CD8-positive, alpha-beta memory T cell (primary cell): ENCODE measurements at regions not wholly inside any gene's neighbourhood (a gene's known extent, or its start where the extent isn't known, plus 50 kb on each side); places are given as distances from the start of the nearest gene placed in this dataset.

ENCODE experiments used
- CTCF ChIA-PET: fragments of 350-600 bp; sonication (Branson Sonifier 250); formaldehyde crosslinking; loops from one replicate; lab custom pipeline; 2021; ENCODE audit warnings: antibody characterized with exemption; lab: Charles Lee
- POLR2A ChIA-PET: fragments of 350-600 bp; sonication (Branson Sonifier 250); formaldehyde crosslinking; loops from one replicate; lab custom pipeline; 2021; ENCODE audit warnings: antibody characterized with exemption; lab: Charles Lee
- DNase-seq, 5 donors: peaks; one replicate each; pipeline versions ENCODE4 v3.0.0 to v3.0.0-alpha.2; 2020 to 2022; ENCODE audit warnings: mixed read lengths in 1 of 5
- H3K27ac ChIP-seq: one replicate; pipeline ENCODE4 v1.7.0; 2013; ENCODE audit warnings: low read depth, mild to moderate bottlenecking, low read length, moderate library complexity
- H3K27me3 ChIP-seq: 2 replicates; pipeline ENCODE4 v1.7.0; 2013; ENCODE audit warnings: low read length, mild to moderate bottlenecking; ENCODE audit not compliant: insufficient read depth, poor library complexity, severe bottlenecking
- H3K36me3 ChIP-seq: 2 replicates; pipeline ENCODE4 v1.7.0; 2013; ENCODE audit warnings: mild to moderate bottlenecking, low read length, moderate library complexity; ENCODE audit not compliant: insufficient read depth
- H3K4me1 ChIP-seq: 2 replicates; pipeline ENCODE4 v1.7.0; 2013; ENCODE audit warnings: mild to moderate bottlenecking, low read length, moderate library complexity; ENCODE audit not compliant: insufficient read depth
- H3K4me3 ChIP-seq: 2 replicates; pipeline ENCODE4 v1.7.0; 2013; ENCODE audit warnings: mild to moderate bottlenecking, low read length
- H3K9me3 ChIP-seq: 2 replicates; pipeline ENCODE4 v1.7.0; 2013; ENCODE audit warnings: mild to moderate bottlenecking, low read length
- H3K27ac Mint-ChIP-seq, 8 donors: one replicate each; pipeline ENCODE4 v1.8.0; 2020 to 2021; ENCODE audit warnings: mixed read lengths in 8 of 8, mild to moderate bottlenecking in 6 of 8, inconsistent platforms in 3 of 8, moderate library complexity in 3 of 8
- H3K27me3 Mint-ChIP-seq, 2 donors: one replicate each; pipeline ENCODE4 v1.8.0; 2020 to 2021; ENCODE audit warnings: mixed read lengths in 2 of 2, mild to moderate bottlenecking in 1 of 2, moderate library complexity in 1 of 2
- H3K36me3 Mint-ChIP-seq, 3 donors: one replicate each; pipeline ENCODE4 v1.8.0; 2020 to 2021; ENCODE audit warnings: mixed read lengths in 3 of 3, inconsistent platforms in 1 of 3, mild to moderate bottlenecking in 1 of 3
- H3K4me1 Mint-ChIP-seq, 3 donors: one replicate each; pipeline ENCODE4 v1.8.0; 2020 to 2021; ENCODE audit warnings: mixed read lengths in 3 of 3, inconsistent platforms in 1 of 3, mild to moderate bottlenecking in 1 of 3
- H3K4me3 Mint-ChIP-seq, 7 donors: one replicate each; pipeline ENCODE4 v1.8.0; 2020 to 2021; ENCODE audit warnings: mixed read lengths in 7 of 7, mild to moderate bottlenecking in 6 of 7, moderate library complexity in 4 of 7, inconsistent platforms in 2 of 7
- H3K9me3 Mint-ChIP-seq, 5 donors: one replicate each; pipeline ENCODE4 v1.8.0; 2020 to 2022; ENCODE audit warnings: mixed read lengths in 5 of 5, mild to moderate bottlenecking in 3 of 5, moderate library complexity in 2 of 5, inconsistent platforms in 1 of 5

DNA sequence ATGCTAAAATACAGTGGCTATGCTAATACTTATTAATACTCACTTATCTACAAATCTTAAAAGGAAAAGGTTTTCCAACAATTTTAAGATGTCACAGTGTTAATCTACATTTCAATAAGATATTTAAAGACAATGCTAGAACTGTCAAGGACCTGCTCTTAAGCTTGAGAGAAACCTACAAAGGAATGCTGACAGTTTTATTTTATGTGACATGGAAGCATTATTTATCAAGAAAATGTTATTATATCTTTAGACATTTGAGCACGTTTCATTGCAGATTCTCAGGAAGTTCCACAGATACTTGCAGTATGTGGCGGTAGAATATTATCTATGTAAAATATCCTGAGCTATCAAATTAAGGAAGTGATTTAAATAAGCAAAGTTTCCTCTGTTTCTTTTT, 1255.7 kb upstream of the ZEB2 start:
- Histone ChIP-seq H3K27me3 (no peaks in the 10 kb centered on the region), H3K36me3 (no peaks in the 10 kb centered on the region), H3K4me1 (no peaks in the 10 kb centered on the region), H3K9me3 (no peaks in the 10 kb centered on the region), H3K4me3 (no peak overlapping the region), H3K27ac (no peak overlapping the region)
- H3K9me3 Mint-ChIP-seq, result peaks cover 0 to 2% (median 0%) of the 10 kb centered on the region in 5 donors
- no peak overlapping the region for H3K27ac Mint-ChIP-seq
- DNase-seq, result no peak
- H3K4me3 Mint-ChIP-seq, result no peak overlapping the region
- no peaks in the 10 kb centered on the region for H3K27me3 Mint-ChIP-seq
- POLR2A ChIA-PET, result no interaction called here
- CTCF ChIA-PET, result no interaction called here
- no peaks in the 10 kb centered on the region for H3K36me3 Mint-ChIP-seq
- no peaks in the 10 kb centered on the region for H3K4me1 Mint-ChIP-seq

DNA sequence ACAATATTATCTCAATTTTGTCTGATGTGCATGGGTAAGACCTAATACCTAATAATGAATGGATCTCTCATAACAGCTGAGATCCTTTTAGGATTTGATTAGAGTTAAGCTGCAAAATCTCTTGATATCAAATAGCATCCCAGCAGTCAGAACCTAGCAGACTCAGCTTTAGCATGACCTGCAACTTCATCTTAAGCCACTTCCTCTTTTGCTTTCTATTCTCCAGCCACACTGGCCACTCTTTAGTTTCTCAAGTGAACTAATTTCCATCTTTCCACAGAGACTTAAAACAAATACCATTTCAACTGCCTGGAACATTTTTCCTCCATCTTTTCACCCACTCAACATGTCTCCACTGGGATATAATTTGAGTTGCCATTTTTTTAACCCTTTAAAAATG, 1251.6 kb upstream of the ZEB2 start:
- no peaks in the 10 kb centered on the region for H3K36me3 Mint-ChIP-seq
- Histone ChIP-seq H3K27ac (no peak overlapping the region), H3K4me1 (no peaks in the 10 kb centered on the region), H3K36me3 (no peaks in the 10 kb centered on the region), H3K9me3 (no peaks in the 10 kb centered on the region), H3K27me3 (no peaks in the 10 kb centered on the region), H3K4me3 (no peak overlapping the region)
- no peak overlapping the region for H3K4me3 Mint-ChIP-seq
- H3K4me1 Mint-ChIP-seq, result no peaks in the 10 kb centered on the region
- POLR2A ChIA-PET, result no interaction called here
- no peak for DNase-seq
- CTCF ChIA-PET, result no interaction called here
- H3K27me3 Mint-ChIP-seq, result no peaks in the 10 kb centered on the region
- H3K27ac Mint-ChIP-seq, result no peak overlapping the region
- H3K9me3 Mint-ChIP-seq, result peaks cover 0 to 2% (median 0%) of the 10 kb centered on the region in 5 donors

DNA sequence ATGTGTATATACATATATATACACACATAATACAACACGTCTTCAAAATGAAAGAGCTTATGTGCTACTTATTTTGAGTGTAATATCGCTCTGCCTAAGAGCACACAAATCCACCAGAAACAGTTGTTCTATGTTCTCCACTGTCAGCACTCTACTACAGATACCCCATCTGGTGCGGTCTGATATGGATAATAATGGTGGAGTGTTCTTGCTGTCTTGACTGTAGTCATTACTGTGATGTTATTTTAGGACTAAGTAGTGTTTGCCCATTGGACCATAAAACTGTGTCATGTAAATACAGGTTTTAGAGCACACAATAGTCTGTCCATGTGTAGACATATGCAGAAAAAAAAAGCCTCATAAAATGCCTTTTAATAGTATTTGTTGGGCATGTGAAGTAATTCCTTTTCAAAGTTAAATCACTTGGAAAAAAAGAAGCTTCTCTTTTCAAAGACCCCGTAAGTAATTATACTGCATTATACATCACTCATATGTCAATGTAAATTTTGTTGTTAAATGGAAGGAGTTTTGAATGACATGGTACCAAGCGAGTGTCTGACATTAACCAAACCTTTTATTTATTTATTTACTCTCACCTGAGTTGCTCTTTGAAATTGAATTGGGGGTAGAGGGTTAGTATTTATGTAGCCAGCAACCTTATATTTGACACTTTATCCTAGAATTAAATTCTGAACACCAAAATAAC, 1249.2 kb upstream of the ZEB2 start:
- no peak for DNase-seq
- H3K4me1 ChIP-seq, result no peaks in the 10 kb centered on the region
- no peaks in the 10 kb centered on the region for H3K4me1 Mint-ChIP-seq
- no peak overlapping the region for H3K4me3 ChIP-seq
- no peaks in the 10 kb centered on the region for H3K36me3 Mint-ChIP-seq
- H3K27ac Mint-ChIP-seq, result no peak overlapping the region
- H3K27ac ChIP-seq, result no peak overlapping the region
- peaks cover 0 to 2% (median 0%) of the 10 kb centered on the region in 5 donors for H3K9me3 Mint-ChIP-seq
- H3K27me3 ChIP-seq, result no peaks in the 10 kb centered on the region
- ChIA-PET POLR2A (no interaction called here), CTCF (no interaction called here)
- H3K36me3 ChIP-seq, result no peaks in the 10 kb centered on the region
- H3K4me3 Mint-ChIP-seq, result no peak overlapping the region
- no peaks in the 10 kb centered on the region for H3K27me3 Mint-ChIP-seq
- no peaks in the 10 kb centered on the region for H3K9me3 ChIP-seq

DNA sequence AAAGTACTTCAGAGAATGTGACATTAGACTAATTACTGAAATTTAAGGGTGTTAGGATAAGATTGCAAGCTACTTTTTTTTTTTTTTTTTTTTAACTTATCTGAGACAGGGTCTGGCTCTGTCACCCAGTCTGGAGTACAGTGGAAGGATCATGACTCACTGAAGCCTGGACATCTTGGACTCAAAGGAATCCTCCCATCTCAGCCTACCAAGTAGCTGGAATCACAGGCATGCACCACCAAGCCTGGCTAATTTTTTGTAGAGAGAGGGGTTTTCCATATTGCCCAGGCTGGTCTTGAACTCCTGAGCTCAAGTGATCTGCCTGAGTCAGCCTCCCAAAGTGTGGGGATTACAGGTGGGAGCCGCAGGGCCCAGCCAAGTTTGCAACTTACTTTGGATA, 1246.0 kb upstream of the ZEB2 start:
- Mint-ChIP-seq H3K9me3 (peaks cover 0 to 2% (median 0%) of the 10 kb centered on the region in 5 donors), H3K36me3 (no peaks in the 10 kb centered on the region), H3K27ac (no peak overlapping the region), H3K4me1 (no peaks in the 10 kb centered on the region), H3K4me3 (no peak overlapping the region), H3K27me3 (no peaks in the 10 kb centered on the region)
- ChIA-PET CTCF (no interaction called here), POLR2A (no interaction called here)
- Histone ChIP-seq H3K9me3 (no peaks in the 10 kb centered on the region), H3K27ac (no peak overlapping the region), H3K36me3 (no peaks in the 10 kb centered on the region), H3K4me1 (no peaks in the 10 kb centered on the region), H3K27me3 (no peaks in the 10 kb centered on the region), H3K4me3 (no peak overlapping the region)
- no peak for DNase-seq

DNA sequence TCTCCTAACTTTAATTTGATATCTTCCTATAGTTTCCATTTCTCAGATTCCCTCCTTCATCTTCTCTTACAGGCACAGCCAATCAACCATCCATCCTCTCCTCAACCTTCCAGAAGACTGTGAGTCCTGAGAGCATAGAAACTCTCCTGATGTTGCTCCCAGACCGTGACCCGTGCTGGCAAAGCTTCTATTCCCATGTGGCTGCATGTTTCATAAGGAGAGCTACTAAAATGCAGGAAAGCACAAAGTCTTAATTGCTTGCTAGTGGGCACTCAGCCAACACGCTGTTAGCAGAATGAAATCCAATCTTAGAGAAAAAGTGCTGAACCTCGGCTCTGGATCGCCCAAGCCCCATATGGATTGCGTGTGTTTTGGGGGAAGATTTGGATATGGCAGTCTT, 1244.7 kb upstream of the ZEB2 start:
- Mint-ChIP-seq H3K27me3 (no peaks in the 10 kb centered on the region), H3K9me3 (peaks cover 0 to 2% (median 0%) of the 10 kb centered on the region in 5 donors), H3K4me3 (no peak overlapping the region), H3K27ac (no peak overlapping the region), H3K36me3 (no peaks in the 10 kb centered on the region), H3K4me1 (no peaks in the 10 kb centered on the region)
- ChIA-PET POLR2A (no interaction called here), CTCF (no interaction called here)
- no peaks in the 10 kb centered on the region for H3K9me3 ChIP-seq
- no peak overlapping the region for H3K27ac ChIP-seq
- no peak overlapping the region for H3K4me3 ChIP-seq
- no peak for DNase-seq
- H3K27me3 ChIP-seq, result no peaks in the 10 kb centered on the region
- H3K36me3 ChIP-seq, result no peaks in the 10 kb centered on the region
- no peaks in the 10 kb centered on the region for H3K4me1 ChIP-seq

DNA sequence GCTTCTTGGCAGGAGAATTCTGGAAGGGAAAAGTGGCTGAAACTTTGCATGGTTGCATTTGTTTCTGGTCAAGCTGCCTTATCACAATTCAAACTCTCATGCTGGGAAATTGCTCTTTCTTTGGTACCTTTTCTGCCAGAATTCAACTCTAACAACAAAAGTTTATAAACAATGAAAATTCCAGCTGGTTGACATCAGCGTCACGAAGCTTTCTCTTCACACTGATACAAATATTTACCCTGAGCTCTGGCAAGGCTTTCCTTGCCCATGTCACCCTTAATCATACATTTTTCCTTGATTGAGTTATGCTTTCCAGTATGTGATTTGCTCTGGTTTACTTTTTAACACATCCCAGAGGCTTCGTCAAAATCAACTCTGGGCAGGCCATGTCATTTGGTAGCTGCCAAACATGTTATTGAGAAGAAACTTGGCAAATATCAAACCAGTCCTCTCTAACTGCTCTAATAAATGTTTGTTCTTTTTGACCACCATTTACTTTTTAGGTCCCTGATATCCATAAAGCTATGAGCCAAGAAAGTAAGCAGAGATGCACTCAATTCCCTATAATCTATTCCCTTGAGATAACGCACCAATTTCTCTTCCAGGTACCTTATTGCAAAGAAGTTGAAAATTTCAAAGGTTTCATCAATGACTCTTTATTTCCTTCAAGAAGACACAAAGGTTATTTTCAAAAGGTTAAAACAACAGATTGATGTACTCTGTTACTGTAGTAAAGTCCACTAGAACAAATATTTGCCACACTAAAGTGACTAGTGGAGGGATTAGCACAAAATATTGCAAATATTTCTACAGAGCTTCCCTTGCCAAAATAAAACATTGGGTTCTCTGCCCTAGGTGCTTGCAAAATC, 1241.1 kb upstream of the ZEB2 start:
- H3K27me3 Mint-ChIP-seq, result no peaks in the 10 kb centered on the region
- Histone ChIP-seq H3K27ac (no peak overlapping the region), H3K4me1 (no peaks in the 10 kb centered on the region), H3K9me3 (no peaks in the 10 kb centered on the region), H3K4me3 (no peak overlapping the region), H3K27me3 (no peaks in the 10 kb centered on the region), H3K36me3 (no peaks in the 10 kb centered on the region)
- DNase-seq, result no peak
- ChIA-PET POLR2A (no interaction called here), CTCF (no interaction called here)
- H3K4me3 Mint-ChIP-seq, result no peak overlapping the region
- H3K36me3 Mint-ChIP-seq, result no peaks in the 10 kb centered on the region
- no peaks in the 10 kb centered on the region for H3K4me1 Mint-ChIP-seq
- peaks cover 0 to 2% (median 0%) of the 10 kb centered on the region in 5 donors for H3K9me3 Mint-ChIP-seq
- H3K27ac Mint-ChIP-seq, result no peak overlapping the region

DNA sequence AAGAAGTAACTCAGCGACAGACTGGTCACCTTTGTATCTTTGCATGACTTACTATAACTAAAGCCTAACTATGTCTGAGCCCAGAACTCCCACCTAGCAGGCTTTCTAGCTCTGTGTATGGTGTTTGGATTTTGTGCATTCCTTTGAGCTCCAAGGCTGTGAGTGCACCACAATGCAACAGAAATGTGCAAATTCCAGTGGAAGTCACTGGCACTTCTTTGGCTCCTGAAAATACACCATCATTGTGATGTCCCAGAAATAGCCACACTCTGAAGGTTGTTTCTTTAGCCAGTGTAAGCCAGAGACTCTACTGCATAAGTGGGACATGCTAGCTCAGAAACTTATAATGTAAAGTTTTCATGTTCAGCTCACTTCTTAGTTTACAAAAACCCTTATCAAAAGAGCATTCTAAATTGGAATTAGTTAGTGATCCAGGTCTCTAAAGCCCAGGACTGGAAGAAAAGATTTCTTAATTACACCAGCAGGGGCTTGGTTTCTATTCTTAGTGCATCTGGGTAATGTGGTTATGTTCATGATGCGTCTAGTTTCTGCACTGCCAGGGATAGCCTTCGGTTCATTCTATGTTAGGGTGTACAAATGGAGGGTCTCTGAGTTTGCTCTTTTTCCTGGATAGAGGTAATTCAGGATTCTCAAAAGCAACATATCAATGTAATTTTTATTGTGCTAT, 1239.5 kb upstream of the ZEB2 start:
- no peak overlapping the region for H3K27ac ChIP-seq
- ChIA-PET CTCF (no interaction called here), POLR2A (no interaction called here)
- Mint-ChIP-seq H3K4me1 (no peaks in the 10 kb centered on the region), H3K9me3 (no peaks in the 10 kb centered on the region), H3K27me3 (no peaks in the 10 kb centered on the region), H3K36me3 (no peaks in the 10 kb centered on the region), H3K4me3 (no peak overlapping the region), H3K27ac (no peak overlapping the region)
- H3K27me3 ChIP-seq, result no peaks in the 10 kb centered on the region
- no peaks in the 10 kb centered on the region for H3K4me1 ChIP-seq
- no peaks in the 10 kb centered on the region for H3K9me3 ChIP-seq
- DNase-seq, result no peak
- no peaks in the 10 kb centered on the region for H3K36me3 ChIP-seq
- H3K4me3 ChIP-seq, result no peak overlapping the region
